HG03575 (cell line): ENCODE measurements at regions not wholly inside any gene's neighbourhood (a gene's known extent, or its start where the extent isn't known, plus 50 kb on each side); places are given as distances from the start of the nearest gene placed in this dataset.

Experiments
- ATAC-seq: cut with Tn5 transposase; IDR thresholded peaks from one replicate; pipeline ENCODE4 v1.9.1; 2021; ENCODE audit not compliant: unreplicated experiment, insufficient number of reproducible peaks, low FRiP score; ENCODE audit errors: extremely low read depth

DNA sequence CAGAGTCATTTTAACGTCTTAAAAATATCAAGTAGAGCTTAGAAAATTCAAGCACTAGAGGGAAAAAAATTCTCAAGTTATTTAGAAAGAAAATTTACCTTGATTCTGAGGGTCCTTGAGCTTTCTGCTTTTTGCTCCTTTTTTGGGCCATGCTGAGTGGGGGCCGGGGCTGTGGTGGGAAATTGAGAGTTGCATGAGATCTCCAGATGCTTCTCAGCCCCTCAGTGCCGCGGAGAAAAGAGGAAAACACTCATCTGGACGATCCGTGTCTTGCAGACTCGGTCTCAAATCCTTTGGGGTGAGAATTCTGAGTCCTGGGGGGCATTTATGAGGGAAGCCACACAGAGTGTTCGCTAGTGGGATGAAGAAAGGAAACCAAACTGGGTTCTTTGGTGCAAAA, 700.8 kb downstream of the TBC1D22A start:
- ATAC-seq: no peak

DNA sequence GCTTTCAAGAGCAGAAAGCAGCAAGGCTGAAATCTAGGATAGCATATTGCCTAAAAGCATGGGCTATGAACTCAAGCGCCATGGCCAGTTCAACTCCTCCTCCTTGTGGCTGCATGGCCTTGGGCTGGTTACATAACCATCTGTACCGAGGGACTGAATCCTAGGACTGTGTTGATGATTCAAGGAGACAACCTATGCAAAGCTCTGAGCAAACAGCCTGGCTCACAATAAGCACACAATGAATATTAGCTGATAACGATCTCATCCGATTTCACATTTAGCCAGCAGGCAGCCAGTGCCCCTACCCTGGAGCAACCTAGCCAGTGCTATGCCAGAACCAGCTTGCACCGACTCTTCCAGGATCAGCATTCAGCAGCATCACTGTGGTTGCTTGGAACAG, 698.4 kb downstream of the TBC1D22A start:
- no peak for ATAC-seq

DNA sequence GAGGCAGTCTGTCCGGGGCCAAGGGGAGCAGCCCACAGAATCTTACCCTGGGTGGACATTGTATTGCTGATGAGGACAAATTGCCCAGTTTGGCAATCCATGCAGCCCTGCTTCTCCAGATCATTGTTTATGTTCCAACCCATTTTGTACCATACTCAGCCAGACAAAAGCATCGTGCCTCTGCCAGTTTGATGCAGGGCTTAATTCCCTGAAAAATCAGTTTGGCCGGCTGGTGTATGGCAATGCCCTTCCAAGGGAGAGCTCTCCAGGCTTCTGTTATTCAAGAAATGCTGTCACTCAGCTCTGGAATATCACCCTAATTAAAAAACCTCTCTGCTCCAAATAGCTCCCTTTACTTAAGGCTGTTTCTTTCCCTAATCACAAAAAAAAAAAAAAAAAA, 697.7 kb downstream of the TBC1D22A start:
- no peak for ATAC-seq

DNA sequence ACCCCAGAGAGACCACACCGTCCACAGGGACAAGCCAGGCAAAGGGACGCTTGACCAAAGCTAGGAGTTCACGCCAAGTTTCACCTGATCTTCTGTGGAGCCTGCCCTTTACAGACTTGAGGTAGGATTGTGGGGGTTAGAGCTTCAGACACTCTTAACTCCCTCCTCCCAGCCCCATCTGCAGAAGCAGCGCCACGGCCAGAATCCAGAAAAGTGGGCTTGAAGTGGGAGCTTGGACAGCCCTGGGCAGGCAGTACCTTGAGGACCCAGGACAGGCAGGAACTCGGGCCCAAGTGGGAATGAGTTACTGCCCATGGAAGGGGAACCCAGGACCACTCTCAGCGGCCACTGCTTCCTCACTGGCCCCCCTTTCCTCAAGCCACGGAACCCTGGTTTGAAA, 695.9 kb downstream of the TBC1D22A start:
- no peak for ATAC-seq

DNA sequence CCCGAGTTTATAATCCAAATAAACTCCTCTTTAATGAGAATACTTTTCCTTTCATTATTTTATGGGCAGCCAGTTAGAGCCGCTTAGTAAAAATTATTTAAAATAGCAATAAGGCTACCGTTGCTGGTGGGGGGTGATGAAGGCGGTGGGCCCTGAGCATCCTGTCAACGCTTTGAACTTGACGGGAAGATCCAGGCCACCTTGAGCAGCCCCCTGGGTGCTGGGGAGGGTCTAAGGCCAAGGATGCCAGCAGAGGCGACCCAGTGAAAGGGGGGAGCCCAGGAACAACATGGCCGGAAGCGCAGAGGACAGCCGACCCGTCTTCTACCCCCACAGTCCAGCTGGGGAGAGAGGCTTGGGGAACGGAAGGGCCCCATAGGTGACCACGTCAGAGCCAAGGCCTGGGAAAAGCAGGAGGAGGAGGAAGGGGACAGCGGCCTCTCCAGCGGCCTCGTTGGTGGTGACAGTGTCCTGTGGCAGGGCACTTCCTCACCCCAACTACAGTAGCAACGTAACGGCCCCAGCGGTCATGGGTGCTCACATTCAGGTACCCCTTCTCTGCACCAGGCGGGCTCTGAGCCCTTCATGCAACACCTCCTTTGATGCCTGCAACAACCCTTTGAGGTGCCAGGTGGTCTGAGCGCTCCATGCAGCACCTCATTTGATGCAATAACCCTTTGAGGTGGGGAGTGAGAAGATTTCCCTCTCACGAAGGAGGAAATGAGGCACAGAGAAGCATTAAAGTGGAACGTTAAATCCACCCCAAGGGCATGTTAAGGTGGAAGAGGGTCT, 695.3 kb downstream of the TBC1D22A start:
- ATAC-seq: no peak

DNA sequence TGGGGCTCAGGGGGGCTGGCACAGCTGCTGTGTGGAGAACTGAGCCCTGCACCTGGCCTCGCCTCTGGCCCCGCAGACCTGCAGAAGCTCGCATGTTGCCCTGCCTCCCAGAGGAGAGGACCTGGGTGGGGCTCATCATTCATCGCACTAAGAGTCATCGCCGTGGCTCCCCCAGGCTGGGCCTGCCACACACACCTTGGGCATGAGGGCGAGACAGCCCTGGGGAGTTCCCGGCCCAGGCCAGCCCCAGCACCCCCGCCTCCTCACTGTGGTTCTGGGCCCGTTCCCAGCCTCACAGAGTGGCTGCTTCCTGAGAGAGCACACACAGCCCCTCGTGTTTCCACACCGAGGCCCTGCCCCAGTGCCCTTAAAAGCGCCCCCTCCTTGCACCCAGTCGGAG, 694.6 kb downstream of the TBC1D22A start:
- ATAC-seq: no peak

DNA sequence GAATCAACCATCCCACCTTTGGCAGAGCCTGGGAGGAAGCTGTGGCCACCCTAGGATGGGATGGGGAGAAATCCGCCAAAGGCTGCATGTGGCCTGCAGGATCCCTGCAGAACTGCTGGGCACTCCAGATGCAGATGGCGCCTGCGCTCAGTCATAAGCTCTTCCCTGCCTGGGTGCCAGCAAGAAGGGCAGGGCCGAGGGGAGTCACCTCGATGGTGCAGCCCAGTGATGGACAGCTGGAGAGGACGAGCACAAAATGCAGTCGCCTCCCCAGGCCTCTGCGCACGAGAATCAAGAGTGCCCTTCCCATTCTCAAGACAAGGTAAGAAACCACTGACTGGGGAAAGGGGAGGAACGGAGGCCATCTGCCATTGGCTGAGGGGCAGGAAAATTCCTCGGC, 693.6 kb downstream of the TBC1D22A start:
- no peak for ATAC-seq

DNA sequence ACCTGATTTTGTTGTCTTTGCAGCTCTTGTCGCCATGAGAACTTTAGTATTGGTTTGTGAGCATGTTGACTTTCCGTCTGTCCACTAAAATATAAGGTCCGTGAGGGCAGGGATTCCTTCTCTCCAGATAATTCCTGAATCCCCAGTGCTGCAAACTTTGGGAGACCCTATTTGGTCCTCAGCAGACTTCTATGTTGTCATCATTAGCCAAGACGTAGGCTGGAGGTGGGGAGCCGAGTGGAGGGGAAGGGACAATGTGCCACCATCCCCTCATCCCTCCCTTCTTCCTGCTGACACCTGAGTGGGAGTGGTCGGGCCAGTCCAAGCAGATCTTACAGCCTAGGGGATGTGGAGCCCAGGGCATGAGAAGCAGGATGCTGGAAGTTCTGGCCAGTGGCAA, 690.6 kb downstream of the TBC1D22A start:
- no peak for ATAC-seq

DNA sequence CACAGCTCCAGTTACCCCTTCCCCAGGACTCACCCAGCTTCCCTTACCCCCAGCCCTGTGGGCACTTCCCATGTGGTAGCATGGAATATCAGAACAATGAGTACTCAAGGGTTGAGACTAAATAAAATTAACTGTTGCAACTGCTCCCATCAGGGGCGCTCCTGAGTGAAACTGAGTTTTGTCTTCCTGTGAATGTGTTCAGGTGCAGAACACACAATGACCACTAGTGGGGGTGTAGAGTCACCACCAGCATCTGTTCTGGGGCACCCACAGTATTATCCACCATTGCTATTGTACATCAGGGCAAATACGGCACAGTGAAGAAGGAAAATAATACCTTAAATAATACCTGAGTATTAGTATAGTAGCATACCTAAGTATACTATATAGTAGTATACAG, 689.7 kb downstream of the TBC1D22A start:
- no peak for ATAC-seq

DNA sequence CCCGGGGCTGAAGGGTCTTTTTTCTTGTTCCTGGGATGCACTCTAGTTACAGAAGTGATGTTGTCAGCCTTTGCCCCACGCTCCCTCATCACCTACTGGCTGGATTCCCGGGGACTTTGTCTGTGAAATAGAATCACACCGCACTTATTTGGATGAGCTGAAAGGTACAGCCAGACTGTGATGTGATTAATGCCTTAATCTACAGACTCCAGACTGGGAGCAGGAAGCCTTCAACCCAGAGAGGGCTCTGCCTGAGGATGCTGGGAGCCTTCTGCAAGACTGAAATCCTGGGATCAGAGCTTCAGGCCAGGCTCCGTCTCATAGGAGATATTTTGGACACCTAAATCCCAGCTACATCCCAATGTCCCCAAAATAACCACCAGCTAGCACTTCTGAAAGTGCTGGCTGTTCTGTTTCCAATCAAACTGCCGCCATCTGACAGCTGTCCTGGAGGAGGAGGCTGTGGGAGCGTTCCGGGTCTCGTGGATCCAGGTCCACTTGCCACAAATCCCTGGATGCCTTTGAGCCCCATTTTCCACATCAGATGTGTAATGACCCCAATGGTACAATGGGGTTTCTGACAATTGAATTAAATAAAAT, 688.5 kb downstream of the TBC1D22A start:
- ATAC-seq: no peak

DNA sequence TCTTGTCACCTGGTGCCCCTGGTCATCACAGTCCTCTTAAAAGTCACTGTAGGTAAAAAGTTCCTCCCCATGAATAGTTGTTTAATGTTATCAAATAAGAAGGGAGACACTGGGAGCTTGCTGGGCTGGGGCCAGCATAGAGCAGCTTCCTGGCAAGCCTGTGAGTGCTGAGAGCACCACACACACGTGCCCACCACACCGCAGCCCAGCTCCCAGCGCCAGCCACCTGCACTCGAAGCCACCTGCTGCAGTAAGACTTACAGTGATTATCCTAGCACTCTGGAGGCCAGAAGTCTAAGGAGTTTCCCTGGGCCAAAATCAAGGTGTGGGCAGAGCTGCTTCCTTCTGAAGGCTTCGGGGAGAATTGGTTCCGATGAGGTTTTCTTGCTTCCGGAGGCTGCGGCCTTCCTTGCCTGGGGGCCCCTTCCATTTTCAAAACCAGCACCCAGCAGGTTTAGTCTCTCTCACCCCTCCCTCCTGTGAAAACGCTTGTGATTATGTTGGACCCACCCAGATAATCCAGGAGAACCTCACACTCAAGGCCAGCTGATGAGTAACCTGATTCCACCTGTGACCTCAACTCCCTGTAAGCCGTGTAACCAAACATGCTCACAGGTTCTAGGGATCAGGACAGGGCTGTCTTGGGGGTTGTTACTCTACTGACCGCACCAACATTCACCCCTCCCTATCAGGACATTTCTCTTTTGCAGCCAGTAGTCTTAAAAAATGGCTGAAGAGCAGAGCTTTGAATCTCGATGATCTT, 687.2 kb downstream of the TBC1D22A start:
- ATAC-seq: no peak

DNA sequence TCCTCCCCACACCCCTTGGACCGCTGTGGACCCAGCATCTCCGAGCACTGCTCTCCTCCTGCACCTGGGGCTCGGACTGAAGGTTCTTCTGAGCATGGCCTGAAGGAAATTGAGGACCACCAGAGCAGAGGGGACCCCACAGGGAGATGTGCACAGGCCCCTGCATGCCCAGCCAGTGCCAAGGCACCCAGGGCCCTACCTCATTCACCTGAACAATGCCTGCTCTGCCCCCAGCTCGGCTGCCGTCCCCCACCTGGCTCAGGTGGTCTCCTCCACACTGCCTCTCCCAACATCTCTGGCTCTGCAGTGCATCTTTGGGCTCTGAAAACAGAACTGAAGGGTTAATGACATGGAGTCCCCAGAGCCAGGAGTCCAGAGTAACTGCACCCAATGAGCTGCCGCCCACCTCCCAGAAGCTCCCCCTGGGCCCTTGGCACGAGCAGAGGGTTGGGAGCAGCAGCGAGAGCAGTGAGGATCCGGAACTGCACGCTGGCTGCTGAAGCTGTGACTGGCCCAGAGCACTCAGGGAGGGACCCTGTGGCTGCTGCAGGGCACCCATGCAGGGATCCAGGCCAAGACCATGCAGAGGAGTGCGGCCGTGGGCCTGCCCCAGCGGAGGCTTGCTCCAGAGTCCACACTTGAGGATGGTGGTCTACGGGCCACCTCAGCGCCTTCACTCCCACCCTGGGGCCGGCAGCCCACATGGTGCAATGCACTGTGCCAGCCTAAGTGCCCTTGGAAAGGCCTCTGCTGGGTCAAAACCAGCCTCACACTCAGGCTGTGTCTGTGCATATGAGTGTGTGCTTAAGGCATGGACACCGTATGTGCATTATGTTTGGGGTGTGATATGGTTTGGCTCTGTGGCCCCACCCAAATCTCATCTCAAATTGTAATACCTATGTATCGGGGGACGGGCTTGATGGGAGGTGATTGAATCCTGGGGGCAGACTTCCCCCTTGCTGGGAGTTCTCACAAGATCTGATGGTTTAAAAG, 686.1 kb downstream of the TBC1D22A start:
- ATAC-seq: no peak

DNA sequence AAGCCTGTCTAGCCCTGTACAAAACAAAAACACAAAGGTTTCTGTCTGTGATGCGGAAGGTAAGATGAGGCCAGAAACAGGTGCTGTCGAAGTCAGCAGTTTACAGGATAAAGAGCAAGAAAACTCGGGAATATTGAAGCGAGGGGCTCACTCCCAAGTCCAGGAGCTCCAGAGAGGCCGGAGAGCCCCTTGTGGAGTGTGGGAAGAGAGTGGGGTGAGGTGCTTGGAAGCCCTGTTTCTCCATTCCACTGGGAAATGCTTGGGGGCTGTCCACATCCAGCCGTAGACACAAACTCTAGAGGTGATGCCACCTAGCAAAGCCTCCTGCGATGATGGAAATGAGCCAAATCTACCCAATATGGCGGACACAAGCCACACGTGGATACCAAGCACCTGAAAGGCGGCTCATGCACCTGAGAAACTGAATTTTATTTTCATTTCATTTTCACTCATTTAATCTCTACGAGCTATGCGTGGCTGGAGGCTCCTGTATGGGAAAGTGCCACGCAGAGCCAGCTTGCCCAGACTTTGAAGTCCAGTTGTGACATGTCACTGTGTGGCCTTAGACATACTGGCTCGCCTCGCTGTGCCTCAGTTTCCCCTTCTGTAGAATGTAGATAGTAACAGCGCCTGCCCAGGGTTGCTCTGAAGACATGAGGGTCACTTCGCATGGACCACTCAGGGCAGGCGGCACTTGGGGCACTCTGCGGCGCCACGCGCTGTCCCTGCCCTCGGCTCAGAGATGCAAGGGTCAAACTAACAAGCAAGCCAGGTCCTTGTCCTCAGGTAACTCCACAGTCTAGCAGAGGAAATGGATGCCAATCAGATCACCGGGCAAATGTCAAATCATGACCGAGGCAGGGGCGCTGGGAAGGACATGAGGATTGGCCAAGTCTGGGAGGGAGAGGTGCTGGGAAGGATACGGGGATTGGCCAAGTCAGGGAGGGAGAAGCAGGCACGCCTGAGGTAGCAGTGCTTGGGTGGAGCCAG, 684.7 kb downstream of the TBC1D22A start:
- ATAC-seq: no peak

DNA sequence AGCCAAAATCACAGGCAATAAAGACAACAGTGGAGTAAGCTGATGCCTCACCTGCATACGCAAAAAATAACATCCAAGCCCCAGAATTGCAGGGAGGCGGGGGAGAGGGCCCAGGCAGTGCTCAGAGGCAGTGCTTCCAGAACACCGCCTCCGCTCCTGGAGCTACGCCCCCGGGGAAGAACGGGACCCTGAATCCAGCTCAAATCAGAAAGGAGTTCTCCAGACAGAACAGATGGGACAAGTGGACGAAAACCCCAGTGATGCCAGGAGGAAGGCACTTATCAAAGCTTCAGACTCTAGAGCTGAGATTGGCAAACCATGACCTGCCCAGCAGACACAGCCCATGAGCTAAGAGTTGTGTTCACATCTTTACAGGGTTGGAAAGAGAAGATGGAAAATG, 683.9 kb downstream of the TBC1D22A start:
- no peak for ATAC-seq

DNA sequence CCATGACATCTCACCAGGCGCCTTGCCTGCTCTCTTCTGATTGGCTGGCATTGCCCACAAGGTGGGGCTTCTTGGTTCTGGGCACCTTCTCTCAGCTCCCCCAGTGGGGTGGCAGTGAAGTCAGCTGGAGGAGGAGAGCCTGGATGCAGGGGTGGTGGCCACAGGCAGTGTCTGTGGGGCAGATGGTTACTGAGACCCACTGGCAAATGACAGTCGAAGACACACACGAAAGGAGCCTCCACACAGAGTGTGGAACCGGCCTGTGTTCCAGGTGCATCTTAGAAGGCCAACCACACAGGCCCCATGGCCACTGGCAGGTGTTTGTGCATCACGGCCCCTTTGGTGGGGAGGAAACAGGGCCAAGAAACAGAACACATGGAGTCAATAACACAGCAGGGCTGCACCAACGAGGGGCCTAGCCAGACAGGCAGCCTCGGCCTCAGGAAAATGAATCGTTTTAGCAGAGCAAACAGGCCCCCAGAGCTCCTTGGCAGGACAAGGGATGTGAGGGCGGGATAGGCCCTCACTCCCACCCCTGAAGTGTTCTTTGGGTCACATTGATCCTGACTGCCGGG, 683.4 kb downstream of the TBC1D22A start:
- no peak for ATAC-seq

DNA sequence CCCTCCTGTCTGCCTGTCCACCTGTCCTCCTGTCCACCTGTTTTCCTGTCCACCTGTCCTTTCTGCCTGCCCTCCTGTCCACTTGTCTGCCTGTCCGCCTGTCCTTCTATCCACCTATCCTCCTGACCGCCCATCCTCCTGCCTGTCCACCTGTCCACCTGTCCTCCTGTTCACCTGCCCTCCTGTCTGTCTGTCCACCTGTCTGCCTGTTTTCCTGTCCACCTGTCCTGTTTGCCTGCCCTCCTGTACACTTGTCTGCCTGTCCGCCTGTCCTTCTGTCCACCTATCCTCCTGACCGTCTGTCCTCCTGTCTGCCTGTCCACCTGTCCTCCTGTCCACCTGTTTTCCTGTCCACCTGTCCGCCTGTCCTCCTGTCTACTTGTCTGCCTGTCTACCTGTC, 682.8 kb downstream of the TBC1D22A start:
- ATAC-seq: no peak

DNA sequence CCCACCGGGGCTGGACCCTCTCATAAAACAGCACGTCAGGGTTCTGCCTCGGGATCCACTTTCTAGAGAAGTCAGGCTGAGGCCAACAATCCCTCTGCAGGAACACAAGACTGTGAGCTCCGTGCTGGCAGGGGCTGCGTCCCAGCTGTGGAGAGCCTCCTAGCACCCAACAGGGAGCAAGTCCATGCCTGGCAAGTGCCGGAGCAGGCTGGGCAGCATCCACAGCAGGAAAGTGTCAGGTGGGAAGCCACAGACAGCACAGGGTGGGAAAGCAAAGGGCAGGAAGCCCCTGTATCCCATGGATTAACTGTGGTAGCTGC, 682.3 kb downstream of the TBC1D22A start:
- ATAC-seq: no peak
